Ishikawa (cell line): ENCODE measurements at regions not wholly inside any gene's neighbourhood (a gene's known extent, or its start where the extent isn't known, plus 50 kb on each side); places are given as distances from the start of the nearest gene placed in this dataset.

Source experiments
- CREB1 ChIP-seq: IDR thresholded peaks from 2 replicates; pipeline ENCODE4 v1.6.1; 2012; ENCODE audit warnings: low read depth
- EGR1 ChIP-seq: IDR thresholded peaks from 2 replicates; pipeline ENCODE4 v1.6.1; 2012
- EP300 ChIP-seq: IDR thresholded peaks from 2 replicates; pipeline ENCODE4 v1.6.1; 2012; ENCODE audit warnings: borderline replicate concordance
- FOXM1 ChIP-seq: IDR thresholded peaks from 2 replicates; pipeline ENCODE4 v1.6.1; 2012; ENCODE audit warnings: low read depth, borderline replicate concordance
- MAX ChIP-seq: IDR thresholded peaks from 2 replicates; pipeline ENCODE4 v1.6.1; 2012
- NFIC ChIP-seq: IDR thresholded peaks from 2 replicates; pipeline ENCODE4 v1.6.1; 2012
- RAD21 ChIP-seq: IDR thresholded peaks from 2 replicates; pipeline ENCODE4 v1.6.1; 2012; ENCODE audit warnings: low read depth
- REST ChIP-seq: IDR thresholded peaks from 2 replicates; pipeline ENCODE4 v1.6.1; 2012; ENCODE audit warnings: low read depth, mild to moderate bottlenecking
- TAF1 ChIP-seq: IDR thresholded peaks from 2 replicates; pipeline ENCODE4 v1.6.1; 2012; ENCODE audit warnings: low read depth, mild to moderate bottlenecking
- TCF12 ChIP-seq: IDR thresholded peaks from 2 replicates; pipeline ENCODE4 v1.6.1; 2012; ENCODE audit warnings: low read depth
- TEAD4 ChIP-seq: IDR thresholded peaks from 2 replicates; pipeline ENCODE4 v1.6.1; 2012
- USF1 ChIP-seq: IDR thresholded peaks from 2 replicates; pipeline ENCODE4 v1.6.1; 2012
- YY1 ChIP-seq: IDR thresholded peaks from 2 replicates; pipeline ENCODE4 v1.6.1; 2012; ENCODE audit warnings: low read depth
- ZBTB7A ChIP-seq: IDR thresholded peaks from 2 replicates; pipeline ENCODE4 v1.6.1; 2012; ENCODE audit warnings: low read depth

GRCh38 chr20:8943631-8944030 is 125.3 kb upstream of the PLCB4 start:
- TF ChIP-seq REST (no peak), RAD21 (no peak), TEAD4 (no peak), MAX (no peak), NFIC (no peak), ZBTB7A (no peak), FOXM1 (no peak), EP300 (no peak), CREB1 (no peak), TAF1 (no peak), USF1 (no peak), EGR1 (no peak), TCF12 (no peak), YY1 (no peak)
